NCI-H526 treated with DMSO at 0.1 percent for 48 hours (cell line): ENCODE measurements at regions not wholly inside any gene's neighbourhood (a gene's known extent, or its start where the extent isn't known, plus 50 kb on each side); places are given as distances from the start of the nearest gene placed in this dataset.
"Not testable (repeated sequence)": the region's sequence is repeated elsewhere in the genome, so short reads cannot be mapped to it uniquely, and the experiment has no call there.

Experiments used
- DNase-seq: peaks from one replicate; lab custom pipeline; 2025; lab: John Stamatoyannopoulos, UW

DNA sequence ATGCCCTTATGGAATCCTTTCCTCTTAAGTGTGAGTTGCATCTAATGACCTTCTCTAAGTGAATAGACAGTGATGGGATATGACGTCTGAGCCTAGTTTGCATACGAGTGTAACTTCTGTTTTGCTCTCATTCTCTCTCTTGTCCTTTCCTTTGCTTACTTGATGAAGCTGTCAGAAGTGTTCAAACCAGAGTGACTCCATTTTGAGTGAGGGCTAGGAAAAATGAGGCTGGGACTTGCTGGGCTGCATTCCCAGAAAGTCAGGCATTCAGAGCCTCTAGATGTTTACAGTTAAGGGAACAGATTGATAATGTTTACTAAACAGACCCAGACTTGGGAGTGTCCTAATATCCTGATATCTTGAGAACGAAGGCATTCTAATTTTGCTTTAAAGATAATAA, 311.2 kb upstream of the SOX4 start:
- DNase-seq = not testable (repeated sequence)

DNA sequence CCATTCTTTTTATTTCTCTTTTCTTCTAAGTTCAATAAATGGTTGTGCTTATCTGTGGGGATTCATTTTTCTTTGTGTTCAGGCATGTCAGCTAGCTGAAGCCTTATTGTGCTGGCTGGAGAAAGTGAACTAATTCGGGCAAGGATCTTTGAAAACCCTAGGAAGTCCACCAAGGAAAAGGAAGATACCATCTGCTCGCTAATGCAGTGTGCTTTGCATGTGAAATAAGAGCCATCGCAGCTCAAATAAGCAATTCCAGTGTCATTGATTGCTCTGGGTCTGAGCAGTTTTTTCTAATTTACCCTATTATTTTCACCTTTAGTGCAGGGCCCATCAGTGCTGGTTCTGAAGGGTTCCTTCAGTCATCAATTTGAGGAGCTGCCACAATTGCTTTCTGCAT, 309.4 kb upstream of the SOX4 start:
- DNase-seq = no peak

DNA sequence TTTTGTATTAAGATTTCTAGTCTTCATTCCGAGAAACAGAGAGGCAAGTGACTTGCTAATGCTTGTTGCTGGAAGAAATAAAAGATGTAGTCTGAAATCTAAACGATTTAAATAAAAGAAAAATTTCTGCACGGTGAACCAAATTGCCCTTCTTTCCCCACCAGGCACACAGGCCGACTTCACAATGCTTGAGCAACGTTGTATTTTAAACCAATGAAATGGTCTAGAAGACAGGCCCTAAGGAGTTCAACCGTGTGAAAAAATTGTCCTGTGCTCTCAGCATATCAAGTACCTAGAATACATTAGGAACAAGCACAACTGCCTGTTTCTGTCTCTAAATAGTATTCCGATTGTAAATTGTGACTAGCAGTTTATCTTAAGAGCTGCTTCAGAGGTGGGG, 308.8 kb upstream of the SOX4 start:
- no peak for DNase-seq

DNA sequence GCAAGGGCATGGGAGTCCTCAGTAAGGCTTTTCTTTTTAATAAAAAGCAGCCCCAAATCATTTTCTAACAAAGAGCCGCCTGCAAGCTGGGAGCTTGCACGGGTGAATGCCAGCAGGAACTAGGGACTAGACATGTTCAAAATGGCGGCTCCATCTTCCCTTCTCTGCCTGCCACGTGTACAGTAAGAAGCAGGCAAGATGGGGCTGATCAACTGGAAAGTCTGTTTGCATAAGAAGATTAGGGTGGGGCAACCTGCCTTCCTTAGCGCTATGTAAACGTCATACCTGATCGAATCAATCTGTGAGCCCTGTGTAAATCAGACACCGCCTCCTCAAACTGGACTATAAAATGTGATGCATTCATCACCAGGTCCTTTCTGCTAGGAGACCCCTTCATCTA, 299.4 kb upstream of the SOX4 start:
- no peak for DNase-seq

DNA sequence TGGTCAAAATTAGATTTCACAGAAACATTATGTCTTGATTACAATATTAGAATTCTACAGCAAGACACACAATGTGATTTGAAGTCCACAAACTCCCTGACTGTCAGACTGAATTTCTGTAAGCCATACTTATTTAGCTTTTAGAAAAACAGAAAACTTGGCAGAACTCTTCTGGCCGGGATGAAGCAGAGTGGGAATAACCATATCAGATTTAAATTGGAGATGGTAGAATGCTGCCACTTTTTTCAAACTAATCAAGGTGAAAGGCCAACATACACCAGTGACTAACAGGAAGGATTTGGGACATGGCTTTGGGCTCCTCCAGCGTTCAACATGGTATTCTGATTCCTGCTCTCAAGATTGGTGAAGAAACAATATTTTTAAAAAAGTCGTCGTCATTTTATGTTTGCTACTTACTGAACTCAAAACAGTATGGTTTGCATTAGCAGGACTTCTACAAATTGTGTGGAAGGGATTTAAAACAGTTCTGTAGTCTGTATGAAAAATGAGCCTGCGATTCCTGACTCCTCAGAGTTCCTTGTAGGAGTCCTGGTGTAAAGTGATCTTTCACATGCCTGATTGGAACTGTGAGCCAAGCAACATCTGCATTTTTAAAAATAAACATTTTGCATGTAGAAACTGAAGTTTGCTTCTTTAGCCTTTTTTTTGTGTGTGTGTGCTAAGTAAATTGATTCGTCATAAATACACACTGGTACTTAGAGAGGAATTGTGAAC, 297.9 kb upstream of the SOX4 start:
- no peak for DNase-seq

DNA sequence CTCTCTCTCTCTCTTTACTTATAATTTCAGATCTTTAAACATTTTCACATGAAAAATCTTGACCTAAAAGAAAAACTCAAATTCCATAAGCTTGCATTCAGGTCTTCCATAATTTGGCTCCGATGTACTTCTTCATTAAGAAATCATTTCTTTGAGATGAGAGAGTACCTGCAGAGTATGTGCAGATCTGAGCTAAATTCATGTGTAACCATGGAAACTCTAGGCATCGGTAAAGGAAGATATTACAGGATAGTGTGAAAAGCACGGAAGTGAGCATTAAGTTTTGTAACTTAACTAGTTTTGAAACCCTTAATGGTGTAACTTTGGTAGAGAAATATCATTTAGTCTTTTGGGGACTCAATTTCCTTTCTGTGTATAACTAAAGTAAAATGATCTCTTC, 295.9 kb upstream of the SOX4 start:
- DNase-seq = no peak

DNA sequence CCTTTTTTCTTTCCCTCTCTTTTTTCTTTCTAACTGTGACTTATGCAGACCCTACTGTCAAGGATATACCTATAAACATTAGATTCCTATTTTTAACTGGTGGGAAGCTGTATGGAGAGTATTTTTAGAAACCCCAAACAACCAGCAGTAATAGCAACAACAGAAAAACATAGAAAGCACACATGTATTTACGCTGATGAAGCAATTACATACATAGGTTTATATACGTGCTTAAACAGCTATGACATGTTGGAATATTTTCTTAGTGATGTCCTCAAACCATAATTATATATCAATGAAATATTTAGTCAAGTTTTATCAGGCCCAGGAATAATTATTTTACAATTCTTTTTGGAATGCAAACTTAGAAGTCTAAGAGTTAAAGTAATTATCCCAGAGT, 294.3 kb upstream of the SOX4 start:
- DNase-seq = no peak

DNA sequence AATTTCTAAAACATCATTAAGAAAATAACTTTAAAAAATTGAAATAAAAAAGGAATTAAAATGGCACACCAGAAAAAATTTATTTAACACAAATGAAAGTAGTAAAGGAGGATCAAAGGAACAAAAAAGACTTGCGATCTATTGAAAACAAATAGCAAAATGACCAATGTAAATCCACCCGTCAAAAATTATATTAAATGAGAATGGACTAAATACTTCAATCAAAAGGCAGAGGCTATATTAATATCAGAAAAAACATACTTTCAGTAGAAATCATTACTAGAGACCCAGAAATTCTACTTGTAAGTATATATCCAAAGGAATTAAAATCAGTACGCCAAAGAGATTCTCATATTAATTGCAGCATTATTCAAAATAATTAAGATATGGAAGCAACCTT, 293.1 kb upstream of the SOX4 start:
- no peak for DNase-seq

DNA sequence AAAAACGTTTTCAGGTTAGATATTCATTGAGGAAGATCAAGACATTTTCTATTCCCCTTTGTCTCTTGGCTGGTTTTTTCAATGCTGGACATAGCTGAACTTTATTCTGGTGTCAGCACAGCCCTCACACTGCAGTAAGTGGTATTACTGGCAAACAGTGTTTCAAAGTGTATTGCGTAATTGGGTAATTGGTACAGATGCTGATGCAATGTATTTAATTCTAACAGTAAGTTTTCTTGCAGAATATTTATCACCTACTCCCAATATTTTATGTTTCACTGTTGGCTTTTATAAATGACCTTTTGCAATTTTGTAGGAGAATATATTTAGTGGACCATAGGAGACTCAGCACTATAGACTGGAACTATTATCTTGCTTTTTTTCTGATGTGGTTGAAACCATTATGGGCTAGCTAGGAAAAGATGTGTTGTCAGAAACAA, 287.6 kb upstream of the SOX4 start:
- DNase-seq = no peak

DNA sequence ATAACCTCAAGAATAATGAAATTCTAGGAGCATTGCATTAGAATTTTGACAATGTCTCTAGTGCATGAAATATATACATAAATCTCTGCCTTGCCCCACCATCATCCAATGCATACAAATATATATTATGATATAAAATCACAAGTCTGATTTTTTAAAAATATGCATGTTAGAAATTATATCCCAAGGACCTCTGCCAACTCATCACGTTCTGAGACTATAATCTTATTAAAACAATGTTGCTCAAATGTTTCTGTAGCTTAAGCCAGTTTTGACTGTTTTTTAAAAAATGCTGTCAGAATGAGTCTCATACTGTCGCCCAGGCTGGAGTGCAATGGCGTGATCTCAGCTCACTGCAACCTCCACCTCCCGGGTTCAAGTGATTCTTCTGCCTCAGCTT, 287.0 kb upstream of the SOX4 start:
- no peak for DNase-seq

DNA sequence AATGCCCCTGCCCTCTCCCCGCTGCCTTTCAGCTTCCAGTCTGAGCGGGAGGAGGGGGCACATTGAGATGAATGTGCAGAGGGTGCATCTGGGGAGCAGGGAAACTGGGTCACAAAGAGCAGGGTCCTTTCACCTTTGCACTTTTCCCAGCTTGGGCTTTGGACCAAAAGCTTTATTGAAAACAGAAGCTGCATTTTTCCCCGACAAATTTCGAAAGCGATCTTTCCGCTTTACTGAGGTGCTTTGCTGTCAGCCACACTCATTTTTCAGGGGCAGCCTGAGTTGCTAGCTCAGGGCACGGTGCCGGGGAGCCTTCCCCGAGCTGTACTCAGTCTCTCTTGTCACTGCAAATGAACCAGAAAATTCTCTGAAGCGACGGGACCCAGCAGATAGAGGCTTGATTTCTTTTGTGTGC, 283.7 kb upstream of the SOX4 start:
- no peak for DNase-seq

DNA sequence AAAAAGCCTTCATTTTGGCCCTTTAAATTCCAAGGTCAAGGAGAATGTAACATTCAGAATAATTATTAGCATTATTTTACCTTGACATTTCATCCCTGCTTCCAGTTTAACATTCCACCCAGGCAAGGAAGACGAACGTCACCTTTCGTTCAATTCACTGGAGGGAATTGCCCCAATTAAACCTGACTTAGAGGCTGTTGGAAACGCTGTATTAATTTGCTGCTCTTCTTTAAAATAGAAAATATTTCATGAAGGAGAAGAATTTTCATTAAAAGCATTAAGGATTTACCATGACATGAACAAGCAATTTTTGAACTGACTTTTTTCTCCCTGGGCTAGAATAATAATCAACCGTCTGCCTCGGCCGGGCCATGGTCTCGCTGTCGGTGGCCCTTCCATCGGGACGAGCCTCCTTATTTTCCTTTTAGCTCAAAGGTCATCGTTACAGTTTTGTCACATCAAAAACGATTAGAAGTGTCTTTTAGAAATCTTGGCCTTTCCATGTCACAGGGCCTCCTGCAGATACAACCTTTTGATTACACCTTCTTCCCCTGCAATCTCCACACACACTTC, 282.9 kb upstream of the SOX4 start:
- no peak for DNase-seq

DNA sequence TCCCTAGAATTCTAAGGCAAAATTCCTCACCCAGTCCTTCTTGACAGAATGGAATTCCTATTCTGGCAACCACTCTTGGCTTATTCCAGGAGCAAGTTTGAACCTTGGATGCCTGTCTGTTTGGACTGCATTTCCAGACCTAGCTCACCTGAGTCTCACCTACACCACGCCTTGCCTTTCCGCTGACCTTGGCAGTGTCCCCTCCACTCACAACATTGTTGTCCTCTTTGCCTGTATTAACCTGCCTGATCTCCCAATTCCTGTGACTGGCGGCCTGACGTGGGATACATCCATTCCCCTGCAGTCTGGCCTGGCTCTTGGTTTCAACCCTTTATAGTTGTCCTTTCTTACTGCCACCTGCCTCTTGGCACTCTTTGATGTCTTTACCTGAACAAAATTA, 281.4 kb upstream of the SOX4 start:
- no peak for DNase-seq

DNA sequence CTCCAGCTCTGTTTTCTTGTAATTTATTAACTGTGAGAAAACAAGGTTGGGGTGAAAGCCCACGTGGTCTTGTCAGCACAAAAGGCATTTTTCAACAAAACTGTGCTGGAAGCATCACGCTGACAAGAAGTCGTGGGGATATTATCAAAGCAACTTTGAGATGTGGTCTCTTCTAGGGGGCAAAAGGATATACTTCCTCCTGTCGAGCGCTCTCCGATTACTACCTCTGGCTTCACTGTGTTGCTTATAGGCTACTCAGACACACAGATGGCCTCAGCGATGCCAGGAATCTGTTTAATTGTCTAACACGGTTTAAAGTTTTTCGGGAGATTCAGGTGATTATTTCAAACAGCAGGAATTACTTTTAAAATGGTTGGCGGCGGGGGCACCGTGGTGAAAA, 275.9 kb upstream of the SOX4 start:
- no peak for DNase-seq

DNA sequence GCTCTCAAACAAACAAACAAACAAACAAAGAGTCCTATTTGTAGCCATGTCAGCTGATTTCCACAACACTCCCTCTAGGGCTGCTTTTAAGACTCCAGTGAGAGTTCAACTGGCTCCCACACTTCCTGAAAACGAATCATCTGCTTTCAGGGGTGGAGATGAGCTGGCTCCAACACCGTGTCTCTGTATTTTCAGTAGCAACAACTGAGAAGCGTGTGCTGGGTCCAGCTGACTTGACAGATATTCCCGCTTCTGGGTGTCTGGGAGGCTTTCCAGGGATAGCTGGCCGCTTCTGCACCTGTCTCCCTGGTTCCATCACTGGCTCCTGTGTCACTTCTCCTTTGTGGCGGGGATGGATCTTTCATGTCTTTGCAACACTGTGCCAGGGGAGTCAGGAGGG, 272.5 kb upstream of the SOX4 start:
- DNase-seq = no peak

DNA sequence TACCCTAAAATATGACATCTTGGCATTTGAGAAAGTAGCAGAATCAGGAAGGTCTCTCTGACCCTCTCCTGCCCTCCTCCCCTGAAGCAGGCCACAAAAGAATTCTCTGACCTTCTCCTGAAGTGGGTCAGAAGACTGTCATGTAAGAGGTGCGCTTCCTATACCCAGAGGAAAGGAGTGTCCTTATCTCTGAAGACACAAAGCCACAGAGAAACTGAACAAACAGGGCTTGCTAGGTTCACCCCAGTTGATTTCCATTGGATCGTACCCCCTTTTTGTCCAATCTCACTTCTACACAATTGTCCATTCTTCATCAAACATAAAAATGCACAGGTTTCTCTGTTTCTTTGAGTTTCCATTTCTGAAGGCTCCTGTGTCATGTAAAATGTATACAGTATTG, 272.0 kb upstream of the SOX4 start:
- DNase-seq = no peak

DNA sequence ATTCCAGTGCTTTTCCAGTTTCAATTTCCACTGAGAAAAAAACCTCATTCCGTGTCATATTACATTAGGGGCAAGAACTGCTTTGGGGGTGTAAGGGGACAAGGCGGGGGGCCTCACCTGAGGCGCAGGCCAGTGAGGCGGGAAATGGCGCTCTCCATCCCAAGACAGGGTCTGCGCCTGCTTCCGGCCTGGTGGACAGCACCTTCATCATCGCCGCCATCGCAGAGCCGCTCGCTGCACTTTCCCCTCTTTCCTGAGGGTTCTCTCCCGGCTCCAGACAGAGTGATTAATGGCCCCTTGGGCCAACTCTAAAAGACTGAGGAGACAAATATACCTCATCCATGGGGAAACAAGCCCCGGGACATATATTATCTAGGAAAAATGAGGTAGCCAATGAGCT, 270.0 kb upstream of the SOX4 start:
- DNase-seq = no peak

DNA sequence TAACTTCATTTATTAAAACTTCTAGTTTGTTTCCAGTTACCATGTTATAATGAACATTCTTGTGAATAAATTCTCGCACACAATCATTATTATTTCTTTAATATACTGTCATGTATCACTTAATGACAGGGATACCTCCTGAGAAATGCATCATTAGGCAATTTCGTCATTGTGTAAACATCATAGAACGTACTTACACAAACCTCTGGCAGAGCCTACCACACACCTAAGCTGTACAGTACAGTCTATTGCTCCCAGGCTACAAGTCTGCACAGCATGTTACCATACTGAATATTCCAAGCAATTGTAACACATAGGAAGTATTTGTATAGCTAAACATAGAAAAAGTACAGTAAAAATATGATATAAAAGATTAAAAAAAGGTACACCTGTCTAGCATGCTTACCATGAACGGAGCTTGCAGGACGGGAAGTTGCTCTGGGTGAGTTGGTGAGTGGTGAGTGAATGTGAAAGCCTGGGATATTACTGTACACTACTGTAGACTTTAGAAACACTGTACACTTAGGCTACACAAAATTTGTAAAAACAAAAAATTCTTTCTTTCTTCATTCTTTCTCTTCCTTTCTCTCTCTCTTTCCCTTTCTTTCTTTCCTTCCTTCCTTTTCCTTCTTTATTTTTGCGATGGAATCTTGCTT, 268.2 kb upstream of the SOX4 start:
- DNase-seq = peak; percentile 4

DNA sequence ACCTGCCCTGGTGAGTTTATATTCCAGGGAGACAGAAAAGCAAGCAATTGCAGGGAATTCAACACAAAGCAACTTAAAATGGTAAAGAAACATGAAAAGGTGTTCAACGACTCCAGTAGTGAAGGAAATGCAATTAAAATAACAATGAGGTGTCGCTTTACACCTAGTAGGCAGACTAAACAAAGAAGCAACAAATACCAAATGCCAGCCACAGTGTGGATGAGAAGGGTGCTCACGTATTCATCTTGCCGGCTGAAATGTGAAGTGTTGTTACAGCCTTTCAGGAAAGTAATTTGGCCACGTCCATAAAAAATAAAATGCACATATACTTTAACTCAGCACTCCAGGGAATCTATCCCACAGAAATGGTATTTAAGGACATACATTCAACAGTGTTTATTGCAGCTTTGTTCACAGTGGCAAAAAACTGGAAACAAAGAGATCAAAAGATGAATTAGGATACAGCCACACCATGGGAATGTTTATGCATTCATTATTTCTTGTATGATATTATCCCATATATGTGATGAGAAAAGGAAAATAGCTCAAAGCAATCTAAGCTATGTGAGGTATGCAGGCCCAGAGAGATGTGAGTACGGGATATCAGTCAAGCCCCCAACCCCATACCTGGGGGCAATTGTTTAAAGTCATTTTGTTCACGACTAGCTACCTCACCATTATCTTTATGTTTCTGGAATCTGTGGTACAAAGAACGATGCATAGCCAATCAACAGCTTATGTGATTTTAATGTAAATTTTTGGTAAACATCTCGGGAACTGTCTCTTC, 266.0 kb upstream of the SOX4 start:
- no peak for DNase-seq

DNA sequence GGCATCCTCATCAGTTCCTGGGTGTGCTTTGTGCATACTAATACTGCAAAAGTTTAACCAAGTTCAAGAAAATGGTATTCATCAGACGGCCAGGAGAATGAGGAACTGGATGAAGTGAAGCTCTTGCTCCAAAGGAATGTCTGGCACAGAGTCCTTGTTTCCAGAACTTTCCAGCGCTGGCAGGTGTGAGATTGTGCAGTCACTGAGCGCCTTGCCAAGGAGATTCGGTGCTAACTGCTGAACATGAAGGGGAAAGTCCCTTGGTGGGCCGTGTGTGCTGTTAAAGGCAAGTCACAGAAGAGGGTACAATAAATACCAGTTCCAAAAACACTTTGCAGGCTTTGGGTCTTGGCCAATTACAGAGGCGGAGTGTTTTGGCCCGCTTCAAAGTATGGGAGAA, 262.3 kb upstream of the SOX4 start:
- DNase-seq = no peak

DNA sequence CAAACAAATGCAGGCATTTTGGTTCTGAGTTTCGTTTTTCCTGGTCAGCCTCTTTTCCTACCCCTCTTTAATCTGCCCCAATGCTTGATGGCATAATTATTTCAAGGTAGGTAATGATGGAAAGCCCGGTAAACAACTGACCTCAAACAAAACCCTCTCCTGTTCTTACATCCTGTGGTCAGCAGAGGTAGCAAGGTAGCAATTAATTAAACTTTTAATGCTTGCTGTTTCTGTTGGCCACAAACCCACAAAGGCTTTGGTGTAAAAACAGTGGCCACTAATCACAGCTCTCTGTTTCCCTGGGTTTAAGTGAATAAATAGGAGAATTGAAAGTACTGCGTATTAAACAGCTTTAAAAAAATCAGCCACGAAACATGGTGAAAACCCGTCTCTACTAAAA, 261.5 kb upstream of the SOX4 start:
- DNase-seq = no peak

DNA sequence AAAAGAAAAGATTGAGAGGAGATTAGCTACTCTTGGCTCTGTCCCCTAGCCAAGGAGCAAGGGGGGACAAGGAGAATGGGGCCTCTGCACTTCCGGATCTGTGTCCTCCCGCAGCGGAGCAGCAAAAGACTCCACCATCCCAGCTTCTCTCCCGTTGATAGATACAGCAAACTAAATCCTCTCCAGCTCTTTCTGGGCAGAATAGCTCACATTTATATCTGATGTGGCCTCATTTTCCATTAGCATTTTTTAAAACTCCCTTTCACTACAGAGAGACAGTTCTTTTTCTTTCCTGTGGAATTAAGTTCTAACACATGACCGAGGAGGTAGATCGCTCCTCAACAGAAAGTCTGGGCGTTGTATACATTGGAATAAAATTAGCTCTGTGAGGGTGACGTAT, 260.9 kb upstream of the SOX4 start:
- no peak for DNase-seq

DNA sequence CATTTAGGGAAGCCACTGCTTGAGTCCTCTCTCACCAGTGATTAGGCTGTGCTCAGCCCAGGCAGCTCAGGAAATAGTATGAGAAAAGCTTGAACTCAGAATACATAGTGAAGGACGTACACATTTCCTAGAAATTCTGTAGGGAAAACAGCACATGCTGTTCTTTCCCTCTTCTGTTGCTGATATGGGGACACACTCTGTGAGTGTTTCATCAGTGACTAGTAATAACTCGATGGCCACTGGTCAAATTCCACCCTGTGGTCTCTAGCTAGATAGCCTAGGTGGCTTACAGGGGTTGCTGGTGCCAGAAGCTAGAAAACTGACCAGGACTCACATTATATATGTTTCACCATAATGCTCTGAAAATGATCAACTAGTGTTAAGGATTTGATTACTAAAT, 259.8 kb upstream of the SOX4 start:
- no peak for DNase-seq
